GF-D8 (cell line): ENCODE measurements at regions not wholly inside any gene's neighbourhood (a gene's known extent, or its start where the extent isn't known, plus 50 kb on each side); places are given as distances from the start of the nearest gene placed in this dataset.

ENCODE experiments used
- DNase-seq: peaks from one replicate; lab custom pipeline; 2025; lab: John Stamatoyannopoulos, UW

DNA sequence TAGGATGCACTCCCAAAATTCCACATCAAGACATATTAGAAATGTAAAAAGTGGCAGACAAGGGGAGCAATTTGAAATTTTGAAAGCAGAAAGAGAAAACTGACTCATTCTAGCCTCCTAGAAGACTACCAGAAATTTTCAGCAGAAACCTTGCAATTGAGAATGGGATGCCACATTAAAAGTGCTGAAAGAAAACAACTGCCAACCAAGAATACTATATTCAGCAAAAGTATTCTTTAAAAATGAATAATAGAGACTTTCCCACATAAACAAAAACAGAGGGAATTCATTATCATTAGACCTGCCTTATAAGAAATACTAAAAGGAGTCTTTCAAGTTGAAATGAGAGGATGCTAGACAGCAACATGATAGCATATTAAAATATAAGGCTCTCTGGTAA, 78.3 kb upstream of the HTR2A start:
- DNase-seq, result no peak

GRCh38 chr13:46968450-46968849, 71.6 kb upstream of the HTR2A start:
- DNase-seq, result no peak

GRCh38 chr13:46964789-46965527, 68.1 kb upstream of the HTR2A start:
- no peak for DNase-seq

DNA sequence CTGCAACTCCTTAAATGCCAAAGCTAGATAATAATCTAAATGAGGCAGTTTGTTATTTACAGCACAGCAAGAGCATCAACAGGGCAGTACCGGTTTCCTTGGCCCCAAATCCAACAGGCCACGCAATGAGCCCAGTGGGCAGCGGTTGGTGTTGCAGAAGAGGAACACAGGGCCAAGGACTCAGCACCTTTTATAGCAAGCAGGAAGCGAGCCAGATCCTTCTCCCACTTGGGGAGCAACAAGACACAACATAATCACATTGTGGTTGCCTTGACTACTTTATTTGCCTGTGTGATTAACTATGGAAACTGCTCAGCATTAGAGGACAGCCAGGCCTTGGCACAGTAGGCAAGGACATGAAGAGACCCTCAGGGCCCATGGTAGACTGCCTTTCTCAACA, 67.1 kb upstream of the HTR2A start:
- no peak for DNase-seq

- no peak for DNase-seq
Measured at GRCh38 chr13:46962281-46962941, 65.6 kb upstream of the HTR2A start.

DNA sequence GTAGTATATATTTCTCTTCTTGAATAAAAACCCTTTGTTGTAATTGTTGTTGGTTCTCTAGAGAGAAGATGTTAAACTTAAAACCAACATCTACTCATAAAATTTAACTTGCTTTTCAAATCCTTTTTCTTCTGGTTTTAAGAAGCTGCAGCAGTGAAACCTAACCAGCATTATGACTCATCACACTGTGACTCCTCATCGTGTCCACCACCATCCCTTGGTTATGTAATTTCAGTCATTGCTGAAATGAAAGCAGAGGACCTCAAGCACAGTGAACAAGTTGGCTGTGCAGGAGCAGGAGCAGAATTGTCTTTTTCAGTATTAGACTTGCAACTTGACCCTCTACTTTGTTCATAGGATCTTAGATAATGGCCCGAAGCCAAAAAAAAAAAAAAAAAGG, 64.9 kb upstream of the HTR2A start:
- DNase-seq, result no peak

- no peak for DNase-seq
Measured at GRCh38 chr13:46953941-46954340, 57.1 kb upstream of the HTR2A start.

DNA sequence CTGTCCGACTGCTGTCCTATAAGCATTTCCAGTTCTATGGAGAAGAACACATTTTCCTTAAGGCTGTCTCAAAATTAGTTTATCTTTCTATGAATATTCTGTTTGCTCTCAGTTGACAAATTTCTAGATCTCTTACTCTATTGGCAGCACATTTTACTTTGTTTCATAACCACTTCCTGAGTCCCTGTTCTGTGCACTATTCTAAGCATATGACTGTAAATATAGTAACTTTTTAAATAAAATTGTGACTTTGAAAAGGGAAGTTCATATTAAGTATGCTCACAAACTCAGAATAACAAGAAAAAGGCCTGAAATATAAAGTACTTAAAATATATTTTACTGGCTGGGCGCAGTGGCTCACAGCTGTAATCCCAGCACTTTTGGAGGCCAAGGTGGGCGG, 56.5 kb upstream of the HTR2A start:
- DNase-seq, result no peak

- no peak for DNase-seq
Measured at GRCh38 chr13:46951516-46951915, 54.7 kb upstream of the HTR2A start.

DNA sequence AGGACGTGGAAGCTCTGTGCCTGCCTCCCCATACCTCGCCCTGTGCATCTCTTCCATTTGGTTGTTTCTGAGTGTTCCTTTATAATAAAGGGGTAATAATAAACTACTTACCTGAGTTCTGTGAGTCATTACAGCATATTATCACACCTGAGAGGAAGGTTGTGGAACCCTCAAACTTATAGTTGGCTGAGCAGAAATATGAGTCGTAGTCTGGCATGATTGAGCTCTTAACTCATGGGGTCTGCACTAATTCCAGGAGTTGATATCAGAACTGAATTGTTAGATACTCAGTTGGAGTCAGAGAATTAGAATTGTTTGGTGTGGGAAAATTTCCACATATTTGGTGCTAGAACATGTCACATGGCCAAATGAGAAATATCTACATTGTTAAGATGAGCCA, 52.4 kb upstream of the HTR2A start:
- no peak for DNase-seq

DNA sequence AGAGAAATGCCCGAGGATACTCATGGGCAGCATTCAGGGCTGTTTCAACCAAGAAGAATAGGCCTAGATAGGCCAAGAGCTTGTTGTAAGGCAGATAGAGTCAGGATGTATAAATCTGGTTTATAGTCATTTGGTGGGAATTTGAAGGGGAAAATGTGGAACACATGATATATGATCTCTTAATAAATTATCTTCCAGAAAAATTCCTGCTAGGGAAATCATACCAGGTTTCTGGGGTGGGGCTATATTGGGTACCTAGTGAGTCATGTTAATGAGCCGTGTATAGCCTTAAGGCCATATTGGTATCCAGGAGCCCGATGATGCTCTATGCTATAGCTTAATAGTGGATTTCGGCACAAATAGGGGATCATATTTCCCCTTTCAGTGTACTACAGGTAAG, 51.5 kb upstream of the HTR2A start:
- no peak for DNase-seq

DNA sequence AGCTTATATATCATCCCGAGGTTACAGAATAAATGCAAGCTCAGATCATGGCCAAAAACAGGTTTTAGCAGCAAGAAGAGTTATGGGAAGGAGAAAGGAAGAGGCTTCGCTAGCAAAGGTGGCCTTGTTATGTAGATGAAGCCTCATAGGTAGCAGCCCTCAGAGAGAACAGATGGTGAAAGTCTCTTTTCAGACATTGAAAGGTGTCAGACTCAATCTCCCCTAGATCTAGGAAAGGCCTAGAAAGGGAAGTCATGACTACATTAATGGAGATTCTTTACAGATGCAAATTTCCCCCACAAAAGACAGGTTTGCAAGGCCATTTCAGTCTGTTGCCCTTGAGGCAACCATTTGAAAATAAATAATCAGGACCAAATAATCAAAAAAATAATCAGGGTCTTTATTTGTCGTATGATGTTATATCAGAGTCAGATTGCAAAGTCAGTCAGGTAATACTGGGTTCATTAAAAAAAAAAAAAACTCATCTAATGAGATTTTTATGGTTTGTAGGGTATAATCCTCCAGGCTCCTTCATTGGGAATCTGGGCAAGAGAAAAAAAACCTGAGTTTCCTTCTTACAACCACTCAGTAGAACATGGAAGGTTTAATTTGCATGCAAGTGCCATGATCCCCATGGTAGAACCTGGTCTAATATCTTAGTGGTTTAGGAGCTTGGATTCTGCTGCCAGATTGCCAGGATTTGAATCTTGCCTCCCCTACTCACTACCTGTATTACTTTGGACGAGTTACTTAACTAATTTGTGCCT, 50.8 kb upstream of the HTR2A start:
- DNase-seq, result no peak
